ENCODE measurements at regions not wholly inside any gene's neighbourhood (a gene's known extent, or its start where the extent isn't known, plus 50 kb on each side); places are given as distances from the start of the nearest gene placed in this dataset.
"Not testable (repeated sequence)": the region's sequence is repeated elsewhere in the genome, so short reads cannot be mapped to it uniquely, and the experiment has no call there.

GRCh38 chr3:73228000-73228399, 166.5 kb downstream of the EBLN2 start:
- DNase-seq (ENCODE audit: low spot score) (no peak), FAIRE-seq (no peak)

- no peak for FAIRE-seq
- DNase-seq (ENCODE audit: low spot score) = no peak
These were observed 167.0 kb downstream of the EBLN2 start for GRCh38 chr3:73228437-73228836.

- no peak for DNase-seq (ENCODE audit: low spot score)
- FAIRE-seq = no peak
These were observed 167.5 kb downstream of the EBLN2 start for GRCh38 chr3:73228959-73229358.

GRCh38 chr3:73234354-73235014, 173.0 kb downstream of the EBLN2 start:
- DNase-seq (ENCODE audit: low spot score) (no peak), FAIRE-seq (no peak)

- no peak for DNase-seq (ENCODE audit: low spot score)
- no peak for FAIRE-seq
These were observed 174.3 kb downstream of the EBLN2 start for GRCh38 chr3:73235768-73236167.

- FAIRE-seq = no peak
- no peak for DNase-seq (ENCODE audit: low spot score)
These were observed 175.4 kb downstream of the EBLN2 start for GRCh38 chr3:73236867-73237266.

GRCh38 chr3:73243740-73244139, 182.3 kb downstream of the EBLN2 start:
- FAIRE-seq = no peak
- no peak for DNase-seq (ENCODE audit: low spot score)

GRCh38 chr3:73245459-73245858, 184.0 kb downstream of the EBLN2 start:
- FAIRE-seq (no peak), DNase-seq (ENCODE audit: low spot score) (no peak)

GRCh38 chr3:73249047-73249446, 187.6 kb downstream of the EBLN2 start:
- FAIRE-seq (no peak), DNase-seq (ENCODE audit: low spot score) (no peak)

- DNase-seq (ENCODE audit: low spot score) = no peak
- no peak for FAIRE-seq
These were observed 192.6 kb downstream of the EBLN2 start for GRCh38 chr3:73254062-73254461.

GRCh38 chr3:73255609-73256029, 194.2 kb downstream of the EBLN2 start:
- peak; percentile 21 for DNase-seq (ENCODE audit: low spot score)
- FAIRE-seq = no peak

GRCh38 chr3:73257186-73257585, 195.7 kb downstream of the EBLN2 start:
- FAIRE-seq (no peak), DNase-seq (ENCODE audit: low spot score) (no peak)

- FAIRE-seq (no peak), DNase-seq (ENCODE audit: low spot score) (no peak)
These were observed 196.6 kb downstream of the EBLN2 start for GRCh38 chr3:73258057-73258456.

GRCh38 chr3:73259291-73259690, 197.8 kb downstream of the EBLN2 start:
- no peak for FAIRE-seq
- DNase-seq (ENCODE audit: low spot score) = no peak

GRCh38 chr3:73259856-73260255, 198.4 kb downstream of the EBLN2 start:
- FAIRE-seq (no peak), DNase-seq (ENCODE audit: low spot score) (no peak)

- not testable (repeated sequence) for DNase-seq (ENCODE audit: low spot score); FAIRE-seq
These were observed 205.1 kb downstream of the EBLN2 start for GRCh38 chr3:73266558-73266957.

GRCh38 chr3:73269126-73269525, 207.7 kb downstream of the EBLN2 start:
- FAIRE-seq; DNase-seq (ENCODE audit: low spot score): not testable (repeated sequence)

- FAIRE-seq = no peak
- DNase-seq (ENCODE audit: low spot score) = no peak
These were observed 209.5 kb downstream of the EBLN2 start for GRCh38 chr3:73270839-73271483.

GRCh38 chr3:73273341-73273740, 211.9 kb downstream of the EBLN2 start:
- no peak for DNase-seq (ENCODE audit: low spot score)
- FAIRE-seq = no peak

GRCh38 chr3:73280746-73281145, 219.3 kb downstream of the EBLN2 start:
- FAIRE-seq (no peak), DNase-seq (ENCODE audit: low spot score) (no peak)

GRCh38 chr3:73284472-73284871, 223.0 kb downstream of the EBLN2 start:
- DNase-seq (ENCODE audit: low spot score) (no peak), FAIRE-seq (no peak)

- FAIRE-seq = no peak
These were observed 230.1 kb downstream of the EBLN2 start for GRCh38 chr3:73291541-73291940.

GRCh38 chr3:73292220-73292619, 230.8 kb downstream of the EBLN2 start:
- DNase-seq (ENCODE audit: low spot score) (no peak), FAIRE-seq (no peak)

More at GRCh38 chr3:73291541-73291940, 230.1 kb downstream of the EBLN2 start:
- no peak for DNase-seq (ENCODE audit: low spot score)

All from RCC 7860 (cell line).